ENCODE measurements at regions not wholly inside any gene's neighbourhood (a gene's known extent, or its start where the extent isn't known, plus 50 kb on each side); places are given as distances from the start of the nearest gene placed in this dataset.
A peak's percentile ranks its signal among the peaks of the same experiment; 100 is the strongest.
"Not testable (repeated sequence)": the region's sequence is repeated elsewhere in the genome, so short reads cannot be mapped to it uniquely, and the experiment has no call there.

GRCh38 chr9:82132024-82132423 is 143.5 kb downstream of the SPATA31D1 start:
- no peaks in the 10 kb centered on the region for H3K4me1 ChIP-seq (ENCODE audit: control insufficient read depth, insufficient read depth, low read length, poor library complexity, severe bottlenecking)
- WGBS, 2 experiments (ENCODE audit: insufficient coverage in 2 of 2) = 100% methylated on average over 1 of the region's 1 CpG
- no peak overlapping the region for H3K4me3 ChIP-seq (ENCODE audit: extremely low read depth, insufficient read depth, low read length, poor library complexity, severe bottlenecking)
- H3K9me3 ChIP-seq (ENCODE audit: control insufficient read depth, low read length) = no peaks in the 10 kb centered on the region
- no peaks in the 10 kb centered on the region for H3K36me3 ChIP-seq (ENCODE audit: control insufficient read depth, insufficient read depth, low read length)
- no peak overlapping the region for H3K27ac ChIP-seq (ENCODE audit: low read depth, low read length, severe bottlenecking)

DNA sequence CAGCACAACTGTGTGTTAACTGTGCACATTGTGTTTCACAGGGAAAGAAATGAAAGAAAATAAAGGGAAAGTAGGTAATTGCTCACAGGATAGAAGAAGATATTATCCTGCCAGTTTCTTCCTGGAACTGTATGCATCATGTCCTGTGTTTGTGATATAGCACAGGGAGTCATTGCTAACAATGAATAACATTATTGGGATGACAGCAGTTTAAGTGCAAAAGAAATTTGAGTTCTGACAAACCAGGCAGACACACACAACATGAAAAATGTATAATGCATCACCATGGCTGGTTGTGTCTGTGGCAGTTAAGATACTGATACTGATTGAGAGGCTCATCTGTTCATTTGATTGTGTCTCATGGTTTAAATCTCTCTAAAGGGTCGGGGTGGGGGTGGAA is 145.4 kb downstream of the SPATA31D1 start:
- no peaks in the 10 kb centered on the region for H3K36me3 ChIP-seq (ENCODE audit: control insufficient read depth, insufficient read depth, low read length)
- H3K4me1 ChIP-seq (ENCODE audit: control insufficient read depth, insufficient read depth, low read length, poor library complexity, severe bottlenecking) = no peaks in the 10 kb centered on the region
- no peak overlapping the region for H3K4me3 ChIP-seq (ENCODE audit: extremely low read depth, insufficient read depth, low read length, poor library complexity, severe bottlenecking)
- 83 to 92% methylated on average over 1 of the region's 1 CpG for WGBS, 2 experiments (ENCODE audit: insufficient coverage in 2 of 2)
- H3K9me3 ChIP-seq (ENCODE audit: control insufficient read depth, low read length) = no peaks in the 10 kb centered on the region
- H3K27ac ChIP-seq (ENCODE audit: low read depth, low read length, severe bottlenecking) = no peak overlapping the region

- Histone ChIP-seq H3K36me3 (ENCODE audit: control insufficient read depth, insufficient read depth, low read length) (no peaks in the 10 kb centered on the region), H3K27ac (ENCODE audit: low read depth, low read length, severe bottlenecking) (no peak overlapping the region), H3K4me1 (ENCODE audit: control insufficient read depth, insufficient read depth, low read length, poor library complexity, severe bottlenecking) (no peaks in the 10 kb centered on the region), H3K4me3 (ENCODE audit: extremely low read depth, insufficient read depth, low read length, poor library complexity, severe bottlenecking) (no peak overlapping the region), H3K9me3 (ENCODE audit: control insufficient read depth, low read length) (no peaks in the 10 kb centered on the region)
Measured at GRCh38 chr9:82135106-82135505, 146.5 kb downstream of the SPATA31D1 start.

DNA sequence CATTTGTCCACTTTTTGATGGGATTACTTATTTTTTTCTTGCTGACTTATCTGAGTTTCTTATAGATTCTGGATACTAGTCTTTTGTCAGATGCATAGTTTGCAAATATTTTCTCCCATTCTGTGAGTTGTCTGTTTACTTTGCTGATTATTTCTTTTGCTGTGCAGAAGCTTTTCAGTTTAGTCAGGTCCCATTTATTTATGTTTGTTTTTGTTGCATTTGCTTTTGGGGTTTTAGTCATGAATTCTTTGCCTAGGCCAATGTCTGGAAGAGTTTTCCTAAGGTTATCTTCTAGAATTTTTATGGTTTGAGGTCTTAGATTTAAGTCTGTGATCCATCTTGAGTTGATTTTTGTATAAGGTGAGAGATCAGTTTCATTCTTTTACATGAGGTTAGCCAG is 149.5 kb downstream of the SPATA31D1 start:
- not testable (repeated sequence) for H3K27ac ChIP-seq (ENCODE audit: low read depth, low read length, severe bottlenecking); H3K4me1 ChIP-seq (ENCODE audit: control insufficient read depth, insufficient read depth, low read length, poor library complexity, severe bottlenecking); H3K4me3 ChIP-seq (ENCODE audit: extremely low read depth, insufficient read depth, low read length, poor library complexity, severe bottlenecking)

DNA sequence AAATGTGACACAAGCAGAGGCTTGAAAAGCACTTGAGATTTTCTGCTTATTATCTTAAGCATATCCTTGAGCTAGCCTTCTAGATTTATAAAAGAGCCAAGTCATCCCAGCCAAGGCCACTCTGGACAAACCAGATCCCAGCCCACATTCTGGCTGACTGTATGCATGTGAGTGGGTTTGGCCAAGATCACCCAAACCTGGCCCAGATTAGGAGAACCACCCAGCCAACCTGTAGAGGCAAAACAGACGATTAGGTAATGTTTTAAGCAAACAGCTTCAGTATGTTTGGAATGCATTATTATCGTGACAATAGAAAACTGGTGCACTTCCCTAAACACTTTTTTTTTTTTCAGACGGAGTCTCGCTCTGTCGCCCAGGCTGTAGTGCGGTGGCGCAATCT is 151.9 kb downstream of the SPATA31D1 start:
- 94 to 97% methylated on average over 6 to 7 of the region's 7 CpGs for WGBS, 2 experiments (ENCODE audit: insufficient coverage in 2 of 2)

More for the DNA sequence above, 149.5 kb downstream of the SPATA31D1 start:
- not testable (repeated sequence) for H3K36me3 ChIP-seq (ENCODE audit: control insufficient read depth, insufficient read depth, low read length); H3K9me3 ChIP-seq (ENCODE audit: control insufficient read depth, low read length)

GRCh38 chr9:82144803-82145202 is 156.2 kb downstream of the SPATA31D1 start:
- no peaks in the 10 kb centered on the region for H3K9me3 ChIP-seq (ENCODE audit: control insufficient read depth, low read length)
- WGBS, 2 experiments (ENCODE audit: insufficient coverage in 2 of 2) = 93 to 97% methylated on average over 1 to 3 of the region's 4 CpGs
- no peaks in the 10 kb centered on the region for H3K36me3 ChIP-seq (ENCODE audit: control insufficient read depth, insufficient read depth, low read length)
- H3K4me1 ChIP-seq (ENCODE audit: control insufficient read depth, insufficient read depth, low read length, poor library complexity, severe bottlenecking) = no peaks in the 10 kb centered on the region
- H3K4me3 ChIP-seq (ENCODE audit: extremely low read depth, insufficient read depth, low read length, poor library complexity, severe bottlenecking) = no peak overlapping the region
- H3K27ac ChIP-seq (ENCODE audit: low read depth, low read length, severe bottlenecking) = no peak overlapping the region

More for the DNA sequence above, 151.9 kb downstream of the SPATA31D1 start:
- H3K4me1 ChIP-seq (ENCODE audit: control insufficient read depth, insufficient read depth, low read length, poor library complexity, severe bottlenecking) = no peaks in the 10 kb centered on the region
- no peaks in the 10 kb centered on the region for H3K36me3 ChIP-seq (ENCODE audit: control insufficient read depth, insufficient read depth, low read length)
- H3K4me3 ChIP-seq (ENCODE audit: extremely low read depth, insufficient read depth, low read length, poor library complexity, severe bottlenecking) = no peak overlapping the region
- no peaks in the 10 kb centered on the region for H3K9me3 ChIP-seq (ENCODE audit: control insufficient read depth, low read length)
- H3K27ac ChIP-seq (ENCODE audit: low read depth, low read length, severe bottlenecking) = no peak overlapping the region

GRCh38 chr9:82146677-82147076 is 158.1 kb downstream of the SPATA31D1 start:
- Histone ChIP-seq H3K36me3 (ENCODE audit: control insufficient read depth, insufficient read depth, low read length) (no peaks in the 10 kb centered on the region), H3K9me3 (ENCODE audit: control insufficient read depth, low read length) (no peaks in the 10 kb centered on the region), H3K27ac (ENCODE audit: low read depth, low read length, severe bottlenecking) (no peak overlapping the region), H3K4me3 (ENCODE audit: extremely low read depth, insufficient read depth, low read length, poor library complexity, severe bottlenecking) (no peak overlapping the region), H3K4me1 (ENCODE audit: control insufficient read depth, insufficient read depth, low read length, poor library complexity, severe bottlenecking) (no peaks in the 10 kb centered on the region)
- 86 to 92% methylated on average over 1 to 3 of the region's 4 CpGs for WGBS, 2 experiments (ENCODE audit: insufficient coverage in 2 of 2)

DNA sequence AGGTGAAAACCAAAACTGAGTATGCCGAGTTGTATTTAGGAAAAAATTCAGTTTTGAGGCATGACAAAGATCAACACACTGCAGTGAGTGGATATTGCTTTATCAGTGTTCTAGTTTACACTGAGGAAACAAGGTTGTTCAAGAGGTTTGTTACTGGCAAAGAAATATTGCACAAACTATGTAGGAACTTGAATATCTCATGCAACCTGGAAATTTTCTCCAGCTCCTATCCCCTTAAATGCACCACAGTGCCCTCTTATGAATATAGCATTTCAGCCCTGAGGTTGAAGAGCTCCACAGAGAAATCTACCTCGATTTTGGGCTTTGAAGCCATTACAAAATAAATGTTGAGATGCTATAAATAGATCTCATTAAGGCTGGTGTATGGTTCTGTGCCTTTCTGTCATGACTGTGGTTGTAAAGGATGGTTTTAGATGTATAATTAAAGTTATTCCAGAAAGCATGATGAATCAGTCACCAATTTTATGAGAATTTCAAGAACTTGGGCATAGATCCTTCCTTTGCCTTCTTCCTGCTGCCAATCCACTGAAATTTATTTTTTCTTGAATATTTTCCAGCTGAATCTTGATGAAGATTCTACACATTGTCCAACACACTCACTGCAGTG is 159.3 kb downstream of the SPATA31D1 start:
- WGBS, 2 experiments (ENCODE audit: insufficient coverage in 2 of 2) = 83 to 100% methylated on average over 1 of the region's 2 CpGs
- no peak overlapping the region for H3K4me3 ChIP-seq (ENCODE audit: extremely low read depth, insufficient read depth, low read length, poor library complexity, severe bottlenecking)
- no peaks in the 10 kb centered on the region for H3K9me3 ChIP-seq (ENCODE audit: control insufficient read depth, low read length)
- H3K27ac ChIP-seq (ENCODE audit: low read depth, low read length, severe bottlenecking) = no peak overlapping the region
- no peaks in the 10 kb centered on the region for H3K4me1 ChIP-seq (ENCODE audit: control insufficient read depth, insufficient read depth, low read length, poor library complexity, severe bottlenecking)
- no peaks in the 10 kb centered on the region for H3K36me3 ChIP-seq (ENCODE audit: control insufficient read depth, insufficient read depth, low read length)

- Histone ChIP-seq H3K36me3 (ENCODE audit: control insufficient read depth, insufficient read depth, low read length) (no peaks in the 10 kb centered on the region), H3K27ac (ENCODE audit: low read depth, low read length, severe bottlenecking) (no peak overlapping the region), H3K4me1 (ENCODE audit: control insufficient read depth, insufficient read depth, low read length, poor library complexity, severe bottlenecking) (no peaks in the 10 kb centered on the region), H3K9me3 (ENCODE audit: control insufficient read depth, low read length) (no peaks in the 10 kb centered on the region), H3K4me3 (ENCODE audit: extremely low read depth, insufficient read depth, low read length, poor library complexity, severe bottlenecking) (no peak overlapping the region)
- no CpG with 5 or more reads among the region's 1 CpG for whole genome bisulfite sequencing, 2 experiments (ENCODE audit: insufficient coverage in 2 of 2)
Measured at GRCh38 chr9:82148426-82148810, 159.8 kb downstream of the SPATA31D1 start.

DNA sequence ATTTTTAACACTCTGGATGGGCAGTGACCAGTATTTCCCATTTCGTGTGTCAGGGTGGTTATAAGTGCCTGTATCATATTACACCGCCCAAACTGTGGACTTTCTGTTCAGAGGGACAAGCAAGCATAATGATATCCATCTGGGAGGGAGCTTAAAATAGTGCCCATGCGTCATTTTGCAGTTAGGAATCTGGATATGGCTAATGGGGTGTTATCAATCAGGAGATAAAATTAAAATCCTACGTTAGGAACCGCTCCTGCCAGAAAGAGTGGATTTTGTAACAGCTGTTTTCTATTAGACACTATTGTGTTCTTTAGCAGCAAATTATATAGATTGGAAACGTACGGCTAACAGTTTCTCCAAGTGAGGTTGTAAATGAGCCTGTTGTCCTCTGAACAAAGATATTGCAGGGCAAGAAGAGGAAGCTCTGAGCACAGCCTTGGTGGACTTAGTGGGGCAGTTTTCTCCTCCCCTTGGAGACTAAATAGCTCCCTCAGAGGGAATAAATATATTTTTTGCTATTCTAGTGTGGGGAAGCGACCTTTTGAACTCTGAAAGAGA is 160.4 kb downstream of the SPATA31D1 start:
- no peaks in the 10 kb centered on the region for H3K9me3 ChIP-seq (ENCODE audit: control insufficient read depth, low read length)
- peak overlapping the region; percentile 3 for H3K27ac ChIP-seq (ENCODE audit: low read depth, low read length, severe bottlenecking)
- H3K36me3 ChIP-seq (ENCODE audit: control insufficient read depth, insufficient read depth, low read length) = no peaks in the 10 kb centered on the region
- H3K4me1 ChIP-seq (ENCODE audit: control insufficient read depth, insufficient read depth, low read length, poor library complexity, severe bottlenecking) = no peaks in the 10 kb centered on the region
- 73 to 88% methylated on average over 5 to 8 of the region's 8 CpGs for WGBS, 2 experiments (ENCODE audit: insufficient coverage in 2 of 2)
- no peak overlapping the region for H3K4me3 ChIP-seq (ENCODE audit: extremely low read depth, insufficient read depth, low read length, poor library complexity, severe bottlenecking)

DNA sequence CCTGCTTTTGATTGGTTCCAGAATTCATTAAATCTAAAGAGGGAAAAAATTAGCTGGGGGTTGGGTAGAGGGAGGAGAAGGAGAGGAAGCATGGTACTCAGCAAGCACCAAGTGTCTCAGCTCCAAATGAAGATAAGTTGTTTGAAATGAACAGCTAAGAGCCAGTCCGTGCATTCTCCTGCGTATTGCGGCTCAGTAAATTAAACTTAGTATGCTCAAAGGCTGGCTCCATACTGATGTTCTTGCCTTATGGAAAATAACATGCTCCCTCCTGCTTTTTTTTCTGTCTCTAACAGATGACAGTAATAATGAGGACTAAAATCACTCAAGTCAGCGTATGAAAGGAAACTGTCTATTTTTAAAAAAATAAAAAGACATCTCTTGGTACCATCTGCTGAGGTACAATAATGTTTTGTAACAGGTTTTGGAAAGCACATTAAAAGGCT is 161.0 kb downstream of the SPATA31D1 start:
- 92 to 100% methylated on average over 1 to 2 of the region's 4 CpGs for WGBS, 2 experiments (ENCODE audit: insufficient coverage in 2 of 2)
- Histone ChIP-seq H3K4me1 (ENCODE audit: control insufficient read depth, insufficient read depth, low read length, poor library complexity, severe bottlenecking) (no peaks in the 10 kb centered on the region), H3K36me3 (ENCODE audit: control insufficient read depth, insufficient read depth, low read length) (no peaks in the 10 kb centered on the region), H3K27ac (ENCODE audit: low read depth, low read length, severe bottlenecking) (peak overlapping the region; percentile 3), H3K4me3 (ENCODE audit: extremely low read depth, insufficient read depth, low read length, poor library complexity, severe bottlenecking) (no peak overlapping the region), H3K9me3 (ENCODE audit: control insufficient read depth, low read length) (no peaks in the 10 kb centered on the region)

Measured in mesodermal cell (in vitro differentiated cells).